Stimulated activated CD4-positive, alpha-beta T cell treated with anti-CD3 and anti-CD28 coated beads, Interleukin-2, amount 100 ng/mL, for 24 hours (primary cell): ENCODE measurements at regions not wholly inside any gene's neighbourhood (a gene's known extent, or its start where the extent isn't known, plus 50 kb on each side); places are given as distances from the start of the nearest gene placed in this dataset.

Experiments
- DNase-seq, 2 donors: peaks; one replicate each; pipeline ENCODE4 v3.0.0-alpha.2; 2020

DNA sequence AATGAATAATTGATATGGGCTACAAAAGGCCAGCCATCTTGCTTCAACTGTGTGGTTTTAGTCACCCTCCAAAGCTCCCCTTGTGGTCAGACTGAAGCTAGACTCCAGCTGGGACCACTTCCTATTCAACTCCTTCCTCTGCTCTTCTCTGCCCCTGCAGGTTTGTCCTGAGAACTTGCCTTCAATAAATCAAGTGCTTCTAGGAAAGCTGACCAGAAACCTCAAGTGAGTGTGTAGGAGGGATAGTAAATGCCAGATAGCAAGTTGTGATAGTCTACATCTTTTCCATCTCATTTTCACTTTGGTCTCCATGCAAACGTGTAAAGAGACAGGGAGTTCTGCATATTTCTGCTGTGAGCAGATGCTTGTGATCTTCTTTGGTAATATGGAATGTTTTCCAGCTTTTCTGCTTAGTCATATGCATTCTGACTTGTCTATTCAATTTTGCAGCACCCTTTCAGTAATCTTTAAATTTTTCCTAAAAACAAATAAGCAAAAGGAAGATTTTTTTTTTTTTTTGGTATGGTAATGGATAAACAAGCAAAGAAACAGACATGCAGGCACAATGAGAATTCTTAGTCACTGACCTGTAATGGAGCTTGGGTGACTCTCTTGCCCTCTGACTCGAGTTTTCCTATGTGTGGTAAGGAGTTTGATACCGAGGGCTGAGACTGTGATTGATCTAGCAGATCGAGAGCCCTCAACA is 201.3 kb upstream of the BTBD3 start:
- no peak for DNase-seq

GRCh38 chr20:11716945-11717248 is 200.8 kb upstream of the BTBD3 start:
- no peak for DNase-seq

DNA sequence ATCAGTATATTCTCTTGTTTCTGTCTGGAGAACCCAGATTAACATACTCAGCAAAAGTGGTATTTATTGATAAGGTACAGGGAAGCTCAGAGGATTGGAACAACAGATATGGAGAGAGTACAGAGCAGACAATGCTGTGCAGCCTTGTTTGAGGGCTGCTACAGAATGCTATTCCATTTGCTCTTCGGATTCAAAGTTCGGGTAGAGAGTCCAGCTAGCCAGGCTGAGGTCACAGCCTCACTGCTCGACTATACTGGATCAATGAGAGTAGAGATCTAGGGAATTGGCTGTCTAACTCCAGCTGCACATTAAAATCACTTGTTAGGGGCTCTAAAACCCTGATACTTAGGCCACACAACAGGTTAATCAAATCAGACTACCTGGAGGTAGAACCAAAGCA is 200.1 kb upstream of the BTBD3 start:
- no peak for DNase-seq

DNA sequence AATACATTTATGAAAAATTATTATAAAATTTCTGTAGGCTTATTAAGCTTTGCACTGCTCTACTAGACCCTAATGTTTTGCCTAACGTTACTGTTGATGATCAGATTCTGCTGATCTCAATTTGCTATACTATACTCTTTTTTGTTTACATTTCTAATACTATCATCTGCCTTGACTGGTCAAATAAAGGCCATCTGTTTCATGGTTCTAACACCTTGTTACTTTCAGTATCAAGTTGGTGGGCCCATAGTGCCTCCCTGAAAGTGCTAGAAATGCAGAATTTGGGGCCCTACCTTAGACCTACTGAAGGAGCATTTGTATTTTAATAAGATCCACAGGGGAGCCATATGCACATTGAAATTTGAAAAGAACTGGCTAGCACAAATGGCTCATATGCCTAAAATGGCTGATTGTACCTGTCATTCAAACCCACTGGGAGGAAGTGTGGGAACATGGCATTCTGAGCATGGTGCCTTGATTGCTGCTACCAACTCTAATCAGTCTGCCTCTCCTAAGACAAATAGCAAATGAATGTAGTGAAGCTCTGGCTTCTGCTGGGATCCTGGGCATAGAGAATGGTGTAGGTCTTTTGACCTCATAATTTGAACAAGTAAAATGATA is 199.1 kb upstream of the BTBD3 start:
- DNase-seq = no peak

- no peak for DNase-seq
Measured at GRCh38 chr20:11719153-11719552, 198.5 kb upstream of the BTBD3 start.

DNA sequence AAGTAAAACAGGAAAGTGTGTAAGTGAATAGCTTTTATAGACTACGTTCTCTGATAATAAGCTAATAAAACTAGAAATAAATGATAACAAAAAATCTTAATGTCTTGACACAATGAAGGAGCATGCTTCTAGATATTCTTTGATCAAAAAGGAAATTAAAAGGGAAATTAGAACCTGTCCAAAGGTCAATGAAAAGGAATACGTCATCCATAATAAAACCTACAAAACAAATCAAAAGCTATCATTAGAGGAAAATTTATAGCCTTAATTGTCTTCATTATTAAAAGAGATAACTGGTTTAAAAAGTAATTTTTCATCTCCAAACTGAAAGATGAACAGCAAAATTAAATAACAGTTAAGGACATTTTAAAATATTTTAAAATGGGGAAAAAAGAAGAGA is 196.3 kb upstream of the BTBD3 start:
- no peak for DNase-seq

DNA sequence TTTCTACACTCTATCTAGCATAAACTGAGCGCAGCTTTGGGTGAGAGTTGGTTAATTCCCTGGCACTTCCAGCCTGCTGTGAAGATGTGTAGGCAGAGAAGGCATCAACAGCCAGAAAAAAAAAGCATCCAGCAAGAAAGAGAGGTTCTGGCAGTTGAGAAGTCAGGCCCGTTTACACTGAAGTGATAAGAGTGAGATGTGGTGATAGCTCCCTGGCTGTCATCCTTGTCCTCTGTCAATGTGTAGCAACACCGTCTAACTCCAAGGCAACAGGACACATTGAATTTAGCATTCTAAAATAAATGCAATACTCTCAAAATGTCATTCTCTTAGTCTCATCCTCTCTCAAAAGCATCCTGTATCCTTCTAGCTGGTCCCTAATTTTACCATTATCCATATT is 193.6 kb upstream of the BTBD3 start:
- no peak for DNase-seq

GRCh38 chr20:11726026-11726425 is 191.7 kb upstream of the BTBD3 start:
- no peak for DNase-seq

- no peak for DNase-seq
Measured at GRCh38 chr20:11727708-11728107, 190.0 kb upstream of the BTBD3 start.

GRCh38 chr20:11728937-11729336 is 188.8 kb upstream of the BTBD3 start:
- DNase-seq = no peak

GRCh38 chr20:11729806-11730205 is 187.9 kb upstream of the BTBD3 start:
- DNase-seq = no peak

- DNase-seq = no peak
Measured at GRCh38 chr20:11734431-11734830, 183.3 kb upstream of the BTBD3 start.

- no peak for DNase-seq
Measured at GRCh38 chr20:11738852-11739251, 178.8 kb upstream of the BTBD3 start.

DNA sequence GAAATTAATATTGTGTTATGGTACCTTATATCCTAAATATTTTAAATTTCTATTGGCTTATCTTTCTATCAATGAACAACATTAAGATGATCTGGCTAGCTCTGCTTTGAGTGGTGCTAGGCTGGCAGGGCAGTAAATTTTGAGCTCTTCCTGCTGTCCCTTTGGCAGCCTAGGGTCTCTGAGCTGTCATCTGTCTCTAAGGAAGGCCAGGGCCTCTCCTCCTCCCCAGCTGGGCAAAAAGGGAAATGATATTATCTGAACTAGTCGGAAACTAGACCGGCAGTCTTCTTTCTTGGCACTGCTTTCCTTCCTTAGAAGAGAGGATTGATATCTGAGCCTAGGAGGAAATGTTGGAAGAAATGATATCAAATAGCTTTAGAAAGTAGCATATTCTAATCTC is 176.7 kb upstream of the BTBD3 start:
- no peak for DNase-seq

DNA sequence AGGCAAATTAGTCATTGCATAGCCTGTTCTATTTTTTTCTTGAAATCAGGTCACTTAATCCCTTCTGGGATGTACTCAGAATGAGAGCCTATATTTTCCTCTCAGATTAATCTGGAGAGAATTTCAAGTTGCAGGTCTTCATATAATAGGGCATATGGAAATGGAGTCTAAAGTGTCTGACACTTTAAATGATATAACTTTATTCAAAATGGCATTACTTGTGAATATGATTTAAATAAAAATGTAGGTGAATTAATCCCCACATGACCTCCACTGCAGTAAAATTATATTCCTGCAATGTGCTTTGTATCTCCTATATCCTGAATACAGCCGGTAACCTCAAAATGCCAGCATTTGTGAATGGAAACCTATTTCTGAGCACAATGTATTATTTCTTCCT is 172.5 kb upstream of the BTBD3 start:
- DNase-seq = no peak

GRCh38 chr20:11748436-11748835 is 169.3 kb upstream of the BTBD3 start:
- DNase-seq = no peak

DNA sequence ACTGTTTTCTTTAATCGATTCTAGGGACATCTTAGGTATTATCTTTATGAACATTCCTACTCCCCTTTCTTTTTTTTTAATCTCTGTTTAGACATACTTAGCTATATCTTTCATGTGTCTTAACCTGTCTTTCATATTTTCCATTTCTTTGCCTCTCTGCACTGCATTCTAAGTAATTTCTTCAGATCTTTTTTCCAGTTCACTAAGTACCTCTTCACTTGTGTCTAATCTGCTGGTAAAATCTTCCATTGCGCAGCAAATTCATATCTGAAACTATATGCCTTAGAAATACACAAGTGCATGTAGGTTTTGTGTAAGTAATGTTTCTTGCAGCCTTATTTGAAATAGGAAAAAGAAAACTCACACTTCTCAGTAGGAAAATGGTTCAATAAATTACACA is 165.4 kb upstream of the BTBD3 start:
- DNase-seq = no peak

GRCh38 chr20:11753155-11753554 is 164.5 kb upstream of the BTBD3 start:
- DNase-seq = no peak

DNA sequence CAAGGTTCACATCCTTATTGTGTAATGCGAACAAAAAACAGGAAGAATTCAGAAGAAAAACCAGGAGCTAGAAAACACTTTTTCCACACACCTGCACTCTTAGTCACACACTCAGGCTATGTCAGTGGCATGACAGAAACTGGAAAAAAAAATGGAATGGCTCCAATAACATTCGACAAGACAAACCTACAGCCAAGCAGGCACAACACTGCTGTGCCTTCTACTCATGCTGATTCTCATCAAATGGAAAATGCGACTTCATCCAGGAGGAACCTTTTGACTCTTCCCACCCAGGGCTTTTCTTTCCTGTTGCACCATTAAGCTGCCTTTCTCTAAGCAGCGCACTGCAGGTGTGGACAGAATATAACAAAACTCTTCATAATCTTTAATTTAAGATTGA is 163.2 kb upstream of the BTBD3 start:
- DNase-seq = no peak

- DNase-seq = no peak
Measured at GRCh38 chr20:11755071-11755841, 162.4 kb upstream of the BTBD3 start.

DNA sequence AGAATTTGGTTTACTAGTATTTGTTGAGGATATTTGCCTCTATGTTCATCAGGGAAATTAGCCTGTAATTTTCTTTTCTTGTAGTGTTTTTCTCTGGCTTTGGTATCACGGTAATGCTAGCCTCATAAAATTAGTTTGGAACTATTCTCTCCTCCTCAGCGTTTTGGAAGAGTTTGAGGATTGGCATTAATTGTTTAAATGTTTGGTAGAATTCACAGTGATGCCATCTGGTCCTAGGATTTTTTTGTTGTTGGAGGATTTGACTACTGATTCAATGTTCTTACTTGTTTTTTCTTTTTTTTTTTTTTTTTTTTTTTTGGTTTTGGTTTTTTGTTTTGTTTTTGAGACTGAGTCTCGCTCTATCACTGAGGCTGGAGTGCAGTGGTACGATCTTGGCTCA is 156.2 kb upstream of the BTBD3 start:
- no peak for DNase-seq

GRCh38 chr20:11766961-11767360 is 150.7 kb upstream of the BTBD3 start:
- no peak for DNase-seq

- DNase-seq = no peak
Measured at GRCh38 chr20:11769825-11770224, 147.9 kb upstream of the BTBD3 start.

- DNase-seq = no peak
Measured at GRCh38 chr20:11772226-11772730, 145.4 kb upstream of the BTBD3 start.
